Psoas muscle (tissue), 7 donors: ENCODE measurements at regions not wholly inside any gene's neighbourhood (a gene's known extent, or its start where the extent isn't known, plus 50 kb on each side); places are given as distances from the start of the nearest gene placed in this dataset.

ENCODE experiments used
- ATAC-seq, 4 donors: fragments of 200-7000 bp; cut with Tn5 transposase; one replicate each; pipeline ENCODE4 v1.9.1; 2020; ENCODE audit warnings: moderate library complexity in 3 of 4, mild to moderate bottlenecking in 2 of 4
- DNase-seq, 2 donors: peaks; one replicate each; pipeline ENCODE4 v3.0.0-alpha.2; 2020
- H3K27ac ChIP-seq: fragments of 200-600 bp; one replicate; pipeline ENCODE4 v1.8.0; 2022
- H3K27me3 ChIP-seq, 3 donors: fragments of 200-600 bp in 1 of 3; one replicate each; pipeline versions ENCODE4 v1.6.1 to v1.8.0; 2013 to 2022; ENCODE audit warnings: low read length in 2 of 3, mild to moderate bottlenecking in 2 of 3, moderate library complexity in 1 of 3; ENCODE audit not compliant: insufficient read depth in 3 of 3
- H3K36me3 ChIP-seq, 2 donors: fragments of 200-600 bp in 1 of 2; one replicate each; pipeline versions ENCODE4 v1.6.1 to v1.8.0; 2013 to 2022; ENCODE audit warnings: low read depth in 1 of 2, mild to moderate bottlenecking in 1 of 2, moderate library complexity in 1 of 2; ENCODE audit not compliant: insufficient read depth in 1 of 2
- H3K4me1 ChIP-seq: fragments of 200-600 bp; one replicate; pipeline ENCODE4 v1.8.0; 2022
- H3K4me3 ChIP-seq: fragments of 200-600 bp; one replicate; pipeline ENCODE4 v1.8.0; 2022; ENCODE audit warnings: mild to moderate bottlenecking
- H3K9me3 ChIP-seq: fragments of 200-600 bp; one replicate; pipeline ENCODE4 v1.8.0; 2022
- WGBS, 3 donors: extraction: QIAGEN DNeasy Blood & Tissue Kit; methylation state at CpG; one replicate each; pipeline versions ENCODE4 v1.1.6 to v1.1.7; 2013; 5-methylcytosine and 5-hydroxymethylcytosine counted together
- intact Hi-C, 2 donors: fragments of 100-400 bp; cut with DNase I; formaldehyde crosslinking; loops; one replicate each; pipeline versions ENCODE4 v1.11.0 to v1.14.2; 2022
- TF ChIP-seq, protein P1 (sequence below): fragments of 200-600 bp; IDR thresholded peaks from one replicate; pipeline ENCODE4 v1.8.0; 2022; ENCODE audit warnings: antibody characterized with exemption
- donor health status: healthy with polysubstance abuse.
- donor health status: DM: no; HTN: no; CAD: no; lungs with moderate emphysema.
- donor health status: Bipolar disorder and iron deficiency.
- donor health status: healthy.
- donor health status: DM: yes; HTN: yes; CAD: no.
- donor health status: DM: no; HTN: no; CAD: no.
- donor health status: DM: yes; HTN: yes; CAD: no.

- 56 to 66% (median 57%) methylated on average over 3 of the region's 3 CpGs for WGBS, 3 donors
- no peaks in the 10 kb centered on the region for H3K27me3 ChIP-seq
- no peaks in the 10 kb centered on the region for H3K36me3 ChIP-seq
- DNase-seq (no peak), ATAC-seq (no peak)
- H3K4me1 ChIP-seq = peaks cover 5% of the 10 kb centered on the region
- H3K9me3 ChIP-seq = no peaks in the 10 kb centered on the region
- no peak overlapping the region for H3K4me3 ChIP-seq
- H3K27ac ChIP-seq = no peak overlapping the region
- TF ChIP-seq, protein P1, sequence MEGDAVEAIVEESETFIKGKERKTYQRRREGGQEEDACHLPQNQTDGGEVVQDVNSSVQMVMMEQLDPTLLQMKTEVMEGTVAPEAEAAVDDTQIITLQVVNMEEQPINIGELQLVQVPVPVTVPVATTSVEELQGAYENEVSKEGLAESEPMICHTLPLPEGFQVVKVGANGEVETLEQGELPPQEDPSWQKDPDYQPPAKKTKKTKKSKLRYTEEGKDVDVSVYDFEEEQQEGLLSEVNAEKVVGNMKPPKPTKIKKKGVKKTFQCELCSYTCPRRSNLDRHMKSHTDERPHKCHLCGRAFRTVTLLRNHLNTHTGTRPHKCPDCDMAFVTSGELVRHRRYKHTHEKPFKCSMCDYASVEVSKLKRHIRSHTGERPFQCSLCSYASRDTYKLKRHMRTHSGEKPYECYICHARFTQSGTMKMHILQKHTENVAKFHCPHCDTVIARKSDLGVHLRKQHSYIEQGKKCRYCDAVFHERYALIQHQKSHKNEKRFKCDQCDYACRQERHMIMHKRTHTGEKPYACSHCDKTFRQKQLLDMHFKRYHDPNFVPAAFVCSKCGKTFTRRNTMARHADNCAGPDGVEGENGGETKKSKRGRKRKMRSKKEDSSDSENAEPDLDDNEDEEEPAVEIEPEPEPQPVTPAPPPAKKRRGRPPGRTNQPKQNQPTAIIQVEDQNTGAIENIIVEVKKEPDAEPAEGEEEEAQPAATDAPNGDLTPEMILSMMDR = no peak
- intact Hi-C loops = no loop called here
Measured at GRCh38 chr2:67559156-67559555, 162.0 kb downstream of the ETAA1 start.

- Histone ChIP-seq H3K4me1 (peaks cover 5% of the 10 kb centered on the region), H3K4me3 (no peak overlapping the region), H3K9me3 (no peaks in the 10 kb centered on the region), H3K27ac (no peak overlapping the region), H3K36me3 (no peaks in the 10 kb centered on the region), H3K27me3 (no peaks in the 10 kb centered on the region)
- WGBS, 3 donors = 50 to 69% (median 58%) methylated on average over 4 of the region's 4 CpGs
- intact Hi-C loops = loop anchor here in 1 of 2 donors (5.0 kb wide), 1 partner anchor 76 kb away; no protein-coding TSS in a partner anchor
- no peak for ATAC-seq
- TF ChIP-seq, protein P1 = no peak
- no peak for DNase-seq
Measured at GRCh38 chr2:67560771-67561456, 163.8 kb downstream of the ETAA1 start.

DNA sequence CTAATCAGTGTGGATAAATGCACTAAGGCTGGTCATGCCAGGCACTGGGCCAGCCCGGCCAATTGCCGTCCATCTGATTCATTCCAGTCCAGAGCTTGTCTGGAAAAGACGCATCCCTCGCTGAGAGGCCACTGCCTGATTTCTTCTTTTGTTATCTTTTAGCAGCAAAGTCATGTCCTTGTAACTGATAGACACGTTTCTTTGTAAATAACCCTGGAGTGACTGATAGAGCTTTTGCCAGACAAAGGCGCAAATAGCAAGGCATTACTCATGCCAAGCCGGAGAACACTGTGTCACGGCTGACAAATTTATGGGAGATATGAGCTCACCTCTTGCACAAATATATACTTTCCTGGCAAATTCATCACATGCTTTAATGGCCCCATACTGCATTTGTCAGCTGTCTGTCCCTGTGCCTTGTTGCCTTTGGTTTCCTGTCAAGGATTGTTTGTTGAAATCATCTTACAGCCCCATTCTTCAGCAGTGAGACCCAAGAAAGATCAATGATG is 164.4 kb downstream of the ETAA1 start:
- 26 to 42% (median 29%) methylated on average over 8 of the region's 8 CpGs for WGBS, 3 donors
- Histone ChIP-seq H3K27me3 (no peaks in the 10 kb centered on the region), H3K9me3 (no peaks in the 10 kb centered on the region), H3K36me3 (no peaks in the 10 kb centered on the region), H3K27ac (no peak overlapping the region), H3K4me1 (peaks cover 5% of the 10 kb centered on the region), H3K4me3 (no peak overlapping the region)
- intact Hi-C loops = loop anchor here in 1 of 2 donors (5.0 kb wide), 1 partner anchor 76 kb away; no protein-coding TSS in a partner anchor
- DNase-seq = peak in 1 of 2 donors; percentile 46
- peak in 2 of 4 donors; percentile 80 to 91 for ATAC-seq
- TF ChIP-seq, protein P1 = no peak

DNA sequence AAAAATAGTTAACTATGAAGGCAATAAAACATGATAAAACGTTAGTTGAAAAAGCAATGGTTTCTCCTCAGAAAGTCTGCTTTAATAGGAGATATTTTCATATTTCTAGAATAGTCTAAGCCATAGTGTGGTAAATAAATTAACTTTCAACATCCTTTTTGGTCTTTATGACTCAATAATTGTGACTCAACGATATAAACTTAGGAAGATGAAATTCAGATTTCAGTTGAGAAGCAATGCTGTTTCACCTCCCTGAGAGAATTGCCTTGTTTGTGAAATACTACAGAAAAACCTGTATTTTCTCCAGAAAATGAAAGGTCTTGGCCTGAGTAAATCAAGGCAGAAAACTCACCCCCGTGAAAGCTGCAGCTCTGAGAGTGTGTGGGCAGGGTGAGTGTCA is 166.9 kb downstream of the ETAA1 start:
- TF ChIP-seq, protein P1 = no peak
- H3K4me3 ChIP-seq = no peak overlapping the region
- WGBS, 3 donors = 56 to 64% (median 58%) methylated on average over 3 of the region's 3 CpGs
- ATAC-seq = no peak
- intact Hi-C loops = loop anchor here in 1 of 2 donors (5.0 kb wide), 1 partner anchor 73 kb away; no protein-coding TSS in a partner anchor
- H3K36me3 ChIP-seq = no peaks in the 10 kb centered on the region
- H3K4me1 ChIP-seq = peaks cover 5% of the 10 kb centered on the region
- H3K27me3 ChIP-seq = no peaks in the 10 kb centered on the region
- no peak for DNase-seq
- no peaks in the 10 kb centered on the region for H3K9me3 ChIP-seq
- H3K27ac ChIP-seq = no peak overlapping the region
